B cell (primary cell): ENCODE measurements at regions not wholly inside any gene's neighbourhood (a gene's known extent, or its start where the extent isn't known, plus 50 kb on each side); places are given as distances from the start of the nearest gene placed in this dataset.
"Not testable (repeated sequence)": the region's sequence is repeated elsewhere in the genome, so short reads cannot be mapped to it uniquely, and the experiment has no call there.

Experiments used
- ATAC-seq: fragments of 200-7000 bp; cut with Tn5 transposase; one replicate; pipeline ENCODE4 v1.10.0; 2021; ENCODE audit warnings: low read depth, mild to moderate bottlenecking, moderate number of reproducible peaks, moderate library complexity
- CTCF ChIA-PET: fragments of 350-600 bp; sonication (Branson Sonifier 250); formaldehyde crosslinking; loops from one replicate; lab custom pipeline; 2021; ENCODE audit warnings: antibody characterized with exemption, inconsistent platforms; lab: Charles Lee
- POLR2A ChIA-PET: fragments of 350-600 bp; sonication (Branson Sonifier 250); formaldehyde crosslinking; loops from one replicate; lab custom pipeline; 2021; ENCODE audit warnings: antibody characterized with exemption; lab: Charles Lee
- DNase-seq: peaks from one replicate; pipeline ENCODE4 v3.0.0; 2013
- H2AFZ ChIP-seq: 2 replicates; pipeline ENCODE4 v1.6.1; 2012; ENCODE audit warnings: mild to moderate bottlenecking, low read depth, low read length; ENCODE audit not compliant: insufficient read depth, poor library complexity, severe bottlenecking
- H3K27ac ChIP-seq, 2 donors: 1 replicate in 1 of 2; 2 replicates in 1 of 2; pipeline ENCODE4 v1.5.1; 2012 to 2013; ENCODE audit warnings: low read length in 2 of 2, mild to moderate bottlenecking in 2 of 2, moderate library complexity in 1 of 2
- H3K27me3 ChIP-seq, 4 experiments: fragments of 200-600 bp in 1 of 4; sonication (generic) in 1 of 4; replicated peaks in 1 of 4; 1 replicate in 2 of 4; 2 replicates in 2 of 4; pipeline versions ENCODE4 v1.6.1 to v1.7.0; 2013 to 2016; ENCODE audit warnings: low read length in 3 of 4, mild to moderate bottlenecking in 2 of 4, mixed read lengths in 1 of 4, moderate library complexity in 1 of 4; ENCODE audit not compliant: insufficient read depth in 4 of 4, control insufficient read depth in 3 of 4; ENCODE audit errors: control extremely low read depth in 1 of 4
- H3K36me3 ChIP-seq, 2 experiments: replicated peaks in 1 of 2; 1 replicate in 1 of 2; 2 replicates in 1 of 2; pipeline versions ENCODE4 v1.6.1 to v1.7.1; 2013; ENCODE audit warnings: low read length in 1 of 2; ENCODE audit not compliant: insufficient read depth in 2 of 2, control insufficient read depth in 1 of 2; ENCODE audit errors: control extremely low read depth in 1 of 2, extremely low read depth in 1 of 2
- H3K4me1 ChIP-seq, 2 donors: fragments of 200-600 bp in 1 of 2; sonication (generic) in 1 of 2; 1 replicate in 1 of 2; 2 replicates in 1 of 2; pipeline versions ENCODE4 v1.5.1 to v1.6.1; 2013 to 2017; ENCODE audit warnings: low read length in 2 of 2; ENCODE audit not compliant: control insufficient read depth in 2 of 2, insufficient read depth in 2 of 2
- H3K4me2 ChIP-seq: replicated peaks from 2 replicates; pipeline ENCODE3; 2012; ENCODE audit warnings: mild to moderate bottlenecking, low read depth, low read length; ENCODE audit not compliant: poor library complexity, severe bottlenecking
- H3K4me3 ChIP-seq, 5 experiments: fragments of 200-600 bp in 1 of 5; sonication (generic) in 1 of 5; 1 replicate in 3 of 5; 2 replicates in 2 of 5; pipeline versions ENCODE4 v1.5.1 to v1.7.0; 2011 to 2016; ENCODE audit warnings: low read length in 4 of 5, mild to moderate bottlenecking in 4 of 5, low read depth in 2 of 5, control low read depth in 1 of 5, moderate library complexity in 1 of 5; ENCODE audit not compliant: insufficient read depth in 1 of 5; ENCODE audit errors: control extremely low read depth in 1 of 5, extremely low read depth in 1 of 5
- H3K79me2 ChIP-seq: fragments of 200-600 bp; sonication (generic); one replicate; pipeline ENCODE4 v1.6.0; 2016; ENCODE audit warnings: low read length; ENCODE audit not compliant: control insufficient read depth, insufficient read depth
- H3K9ac ChIP-seq: fragments of 200-600 bp; sonication (generic); 2 replicates; pipeline ENCODE4 v1.6.1; 2017; ENCODE audit warnings: mild to moderate bottlenecking, low read length, moderate library complexity
- H3K9me3 ChIP-seq, 3 donors: one replicate each; pipeline versions ENCODE4 v1.6.1 to v1.7.1; 2013; ENCODE audit warnings: low read length in 2 of 3; ENCODE audit not compliant: control insufficient read depth in 2 of 3, insufficient read depth in 1 of 3; ENCODE audit errors: control extremely low read depth in 1 of 3
- H4K20me1 ChIP-seq: 2 replicates; pipeline ENCODE4 v1.6.0; 2012; ENCODE audit warnings: mild to moderate bottlenecking, low read length; ENCODE audit not compliant: insufficient read depth, control insufficient read depth, poor library complexity, severe bottlenecking
- H3K27ac Mint-ChIP-seq: one replicate; pipeline ENCODE4 v1.8.0; 2021; ENCODE audit warnings: mixed read lengths
- H3K27me3 Mint-ChIP-seq: one replicate; pipeline ENCODE4 v1.8.0; 2021; ENCODE audit warnings: mixed read lengths
- H3K4me1 Mint-ChIP-seq: one replicate; pipeline ENCODE4 v1.8.0; 2021; ENCODE audit warnings: mixed read lengths
- H3K4me3 Mint-ChIP-seq: one replicate; pipeline ENCODE4 v1.8.0; 2021; ENCODE audit warnings: mixed read lengths
- H3K9me3 Mint-ChIP-seq: one replicate; pipeline ENCODE4 v1.8.0; 2022; ENCODE audit warnings: mixed read lengths; ENCODE audit not compliant: insufficient read depth
- EZH2 ChIP-seq: IDR thresholded peaks from 2 replicates; pipeline ENCODE4 v1.6.1; 2012; ENCODE audit warnings: borderline replicate concordance, low read depth, mild to moderate bottlenecking, moderate library complexity, low read length; ENCODE audit not compliant: insufficient read depth, poor library complexity, severe bottlenecking
- WGBS: methylation state at CpG from one replicate; pipeline ENCODE4 v1.1.5; 2013; ENCODE audit warnings: missing lambda C conversion rate; ENCODE audit not compliant: insufficient coverage; 5-methylcytosine and 5-hydroxymethylcytosine counted together
- intact Hi-C: fragments of 100-400 bp; cut with micrococcal nuclease; formaldehyde crosslinking; loops from one replicate; pipeline ENCODE4 v1.10.0; 2022
- TF ChIP-seq, protein P1 (sequence below): fragments of 200-600 bp; IDR thresholded peaks from one replicate; pipeline ENCODE4 v1.8.0; 2022; ENCODE audit warnings: antibody characterized with exemption, mild to moderate bottlenecking

DNA sequence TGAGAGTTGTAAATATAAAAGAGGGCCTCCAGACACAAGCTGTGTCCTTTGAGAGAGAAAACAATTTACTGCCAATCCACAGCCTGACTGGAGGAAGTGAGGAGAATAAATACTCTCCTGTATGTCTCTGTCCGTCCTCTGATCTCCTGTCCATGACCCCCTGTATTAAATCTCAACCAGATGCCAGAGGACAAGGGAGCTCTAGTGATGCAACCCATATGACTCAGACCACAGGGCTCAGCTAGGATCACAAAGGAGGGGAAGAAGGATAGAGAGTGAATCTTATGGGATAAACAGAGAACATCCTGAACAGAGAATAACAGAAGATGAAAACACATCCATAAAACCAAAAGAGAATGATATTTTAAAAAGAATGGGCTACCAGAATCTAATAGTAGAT is 482.6 kb downstream of the PLOD2 start:
- no peaks in the 10 kb centered on the region for H3K4me1 ChIP-seq
- intact Hi-C loops = no loop called here
- no peaks in the 10 kb centered on the region for H3K9me3 ChIP-seq
- Mint-ChIP-seq H3K4me3 (no peak overlapping the region), H3K27me3 (no peaks in the 10 kb centered on the region), H3K4me1 (no peaks in the 10 kb centered on the region), H3K9me3 (no peaks in the 10 kb centered on the region), H3K27ac (no peak overlapping the region)
- no peak for DNase-seq
- CTCF ChIA-PET = no interaction called here
- no peak overlapping the region for H3K9ac ChIP-seq
- TF ChIP-seq EZH2 = no peak
- TF ChIP-seq, protein P1, sequence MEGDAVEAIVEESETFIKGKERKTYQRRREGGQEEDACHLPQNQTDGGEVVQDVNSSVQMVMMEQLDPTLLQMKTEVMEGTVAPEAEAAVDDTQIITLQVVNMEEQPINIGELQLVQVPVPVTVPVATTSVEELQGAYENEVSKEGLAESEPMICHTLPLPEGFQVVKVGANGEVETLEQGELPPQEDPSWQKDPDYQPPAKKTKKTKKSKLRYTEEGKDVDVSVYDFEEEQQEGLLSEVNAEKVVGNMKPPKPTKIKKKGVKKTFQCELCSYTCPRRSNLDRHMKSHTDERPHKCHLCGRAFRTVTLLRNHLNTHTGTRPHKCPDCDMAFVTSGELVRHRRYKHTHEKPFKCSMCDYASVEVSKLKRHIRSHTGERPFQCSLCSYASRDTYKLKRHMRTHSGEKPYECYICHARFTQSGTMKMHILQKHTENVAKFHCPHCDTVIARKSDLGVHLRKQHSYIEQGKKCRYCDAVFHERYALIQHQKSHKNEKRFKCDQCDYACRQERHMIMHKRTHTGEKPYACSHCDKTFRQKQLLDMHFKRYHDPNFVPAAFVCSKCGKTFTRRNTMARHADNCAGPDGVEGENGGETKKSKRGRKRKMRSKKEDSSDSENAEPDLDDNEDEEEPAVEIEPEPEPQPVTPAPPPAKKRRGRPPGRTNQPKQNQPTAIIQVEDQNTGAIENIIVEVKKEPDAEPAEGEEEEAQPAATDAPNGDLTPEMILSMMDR = no peak
- ATAC-seq = no peak
- H2AFZ ChIP-seq = no peak overlapping the region
- no peak overlapping the region for H3K4me3 ChIP-seq
- no peaks in the 10 kb centered on the region for H3K27me3 ChIP-seq
- POLR2A ChIA-PET = no interaction called here
- no peaks in the 10 kb centered on the region for H3K79me2 ChIP-seq
- H4K20me1 ChIP-seq = no peaks in the 10 kb centered on the region
- no CpG with 5 or more reads among the region's 1 CpG for WGBS
- H3K27ac ChIP-seq = no peak overlapping the region
- no peak overlapping the region for H3K4me2 ChIP-seq
- H3K36me3 ChIP-seq = no peaks in the 10 kb centered on the region

DNA sequence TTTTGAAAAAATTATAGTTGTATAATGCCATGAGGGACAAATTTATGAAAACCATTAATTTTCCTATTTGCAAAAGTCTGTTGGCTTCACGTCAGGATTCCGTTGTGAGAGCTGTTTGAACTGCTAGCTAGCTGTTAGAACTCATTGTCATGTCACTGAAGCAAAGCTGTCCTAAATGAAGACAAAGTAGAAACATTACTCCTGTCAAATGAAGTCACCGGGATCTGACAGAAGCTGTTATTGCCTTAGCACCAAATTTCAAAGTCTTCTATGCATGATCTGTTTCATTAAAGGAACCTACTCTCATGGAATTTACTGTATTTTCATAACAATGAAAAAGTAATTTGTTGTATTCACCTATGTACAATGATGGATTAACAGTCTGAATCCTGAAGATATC is 479.8 kb downstream of the PLOD2 start:
- POLR2A ChIA-PET = no interaction called here
- intact Hi-C loops = no loop called here
- H3K4me2 ChIP-seq = no peak overlapping the region
- Mint-ChIP-seq H3K4me1 (no peaks in the 10 kb centered on the region), H3K27ac (no peak overlapping the region), H3K9me3 (no peaks in the 10 kb centered on the region), H3K27me3 (no peaks in the 10 kb centered on the region), H3K4me3 (no peak overlapping the region)
- CTCF ChIA-PET = no interaction called here
- no peaks in the 10 kb centered on the region for H3K36me3 ChIP-seq
- H3K9ac ChIP-seq = no peak overlapping the region
- H3K79me2 ChIP-seq = no peaks in the 10 kb centered on the region
- TF ChIP-seq, protein P1 = no peak
- TF ChIP-seq EZH2 = no peak
- H4K20me1 ChIP-seq = no peaks in the 10 kb centered on the region
- H2AFZ ChIP-seq = no peak overlapping the region
- H3K27ac ChIP-seq = no peak overlapping the region
- H3K4me3 ChIP-seq = no peak overlapping the region
- H3K9me3 ChIP-seq = peaks cover 0 to 6% (median 0%) of the 10 kb centered on the region in 3 donors
- ATAC-seq = no peak
- no peaks in the 10 kb centered on the region for H3K4me1 ChIP-seq
- no peak for DNase-seq
- 92% methylated on average over 2 of the region's 3 CpGs for WGBS
- H3K27me3 ChIP-seq = no peaks in the 10 kb centered on the region

DNA sequence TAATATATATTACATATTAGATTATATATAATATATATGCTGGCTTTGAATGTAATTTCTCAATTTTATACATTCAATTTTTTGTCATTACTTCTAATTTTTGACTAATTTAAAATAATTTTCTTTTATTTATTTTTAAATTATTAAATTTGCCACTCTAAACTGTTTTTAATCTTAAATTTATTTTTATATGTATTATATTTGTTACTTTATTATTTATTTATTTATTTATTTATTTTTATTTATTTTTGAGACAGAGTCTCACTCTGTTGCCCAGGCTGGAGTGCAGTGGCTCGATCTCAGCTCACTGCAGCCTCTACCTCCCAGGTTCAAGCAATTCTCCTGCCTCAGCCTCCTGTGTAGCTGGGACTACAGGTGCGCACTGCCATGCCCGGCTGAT is 473.0 kb downstream of the PLOD2 start:
- H3K4me2 ChIP-seq, H3K4me1 Mint-ChIP-seq, H3K36me3 ChIP-seq, H4K20me1 ChIP-seq, H3K27ac ChIP-seq, CTCF ChIA-PET, H3K79me2 ChIP-seq, intact Hi-C loops, H3K4me3 ChIP-seq, DNase-seq, H3K27me3 Mint-ChIP-seq, H2AFZ ChIP-seq, H3K27ac Mint-ChIP-seq, H3K27me3 ChIP-seq, H3K9ac ChIP-seq, POLR2A ChIA-PET, H3K9me3 Mint-ChIP-seq, H3K4me3 Mint-ChIP-seq, H3K9me3 ChIP-seq, ATAC-seq, H3K4me1 ChIP-seq: not testable (repeated sequence)
- WGBS = no CpG with 5 or more reads among the region's 3 CpGs
